ENCODE measurements at regions not wholly inside any gene's neighbourhood (a gene's known extent, or its start where the extent isn't known, plus 50 kb on each side); places are given as distances from the start of the nearest gene placed in this dataset.

DNA sequence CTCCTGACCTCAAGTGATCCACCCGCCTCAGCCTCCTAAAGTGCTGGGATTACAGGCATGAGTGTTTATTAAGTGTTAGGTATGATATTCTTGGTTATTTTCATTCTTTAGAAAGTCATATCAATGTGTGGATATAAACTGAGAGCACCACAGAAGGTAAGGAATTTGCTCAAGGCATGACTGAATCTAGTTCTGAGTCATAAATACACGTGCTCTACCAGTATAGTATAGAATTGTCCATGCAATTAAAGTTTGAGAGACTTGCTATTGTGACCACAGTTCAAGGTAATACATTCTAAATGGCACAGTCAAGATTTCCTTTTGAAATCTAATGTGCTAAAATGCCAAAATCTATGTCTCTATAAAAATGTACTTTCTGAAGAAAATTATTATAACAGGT is 401.1 kb upstream of the CHRM3 start:
- TF ChIP-seq MYC (IDR thresholded peaks at IDR 0.05; ENCODE audit: borderline replicate concordance, low read length) (no peak), EP300 (IDR thresholded peaks at IDR 0.05) (no peak), MAZ (IDR thresholded peaks at IDR 0.05; ENCODE audit: borderline replicate concordance, low read depth, low read length) (no peak)
- TF ChIP-seq, protein P1, sequence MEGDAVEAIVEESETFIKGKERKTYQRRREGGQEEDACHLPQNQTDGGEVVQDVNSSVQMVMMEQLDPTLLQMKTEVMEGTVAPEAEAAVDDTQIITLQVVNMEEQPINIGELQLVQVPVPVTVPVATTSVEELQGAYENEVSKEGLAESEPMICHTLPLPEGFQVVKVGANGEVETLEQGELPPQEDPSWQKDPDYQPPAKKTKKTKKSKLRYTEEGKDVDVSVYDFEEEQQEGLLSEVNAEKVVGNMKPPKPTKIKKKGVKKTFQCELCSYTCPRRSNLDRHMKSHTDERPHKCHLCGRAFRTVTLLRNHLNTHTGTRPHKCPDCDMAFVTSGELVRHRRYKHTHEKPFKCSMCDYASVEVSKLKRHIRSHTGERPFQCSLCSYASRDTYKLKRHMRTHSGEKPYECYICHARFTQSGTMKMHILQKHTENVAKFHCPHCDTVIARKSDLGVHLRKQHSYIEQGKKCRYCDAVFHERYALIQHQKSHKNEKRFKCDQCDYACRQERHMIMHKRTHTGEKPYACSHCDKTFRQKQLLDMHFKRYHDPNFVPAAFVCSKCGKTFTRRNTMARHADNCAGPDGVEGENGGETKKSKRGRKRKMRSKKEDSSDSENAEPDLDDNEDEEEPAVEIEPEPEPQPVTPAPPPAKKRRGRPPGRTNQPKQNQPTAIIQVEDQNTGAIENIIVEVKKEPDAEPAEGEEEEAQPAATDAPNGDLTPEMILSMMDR (IDR thresholded peaks at IDR 0.05), result no peak
